HG03521 (cell line): ENCODE measurements at regions not wholly inside any gene's neighbourhood (a gene's known extent, or its start where the extent isn't known, plus 50 kb on each side); places are given as distances from the start of the nearest gene placed in this dataset.
"Not testable (repeated sequence)": the region's sequence is repeated elsewhere in the genome, so short reads cannot be mapped to it uniquely, and the experiment has no call there.

Experiments used
- ATAC-seq: cut with Tn5 transposase; IDR thresholded peaks from one replicate; pipeline ENCODE4 v1.9.1; 2021; ENCODE audit warnings: mild to moderate bottlenecking, moderate library complexity; ENCODE audit not compliant: unreplicated experiment

DNA sequence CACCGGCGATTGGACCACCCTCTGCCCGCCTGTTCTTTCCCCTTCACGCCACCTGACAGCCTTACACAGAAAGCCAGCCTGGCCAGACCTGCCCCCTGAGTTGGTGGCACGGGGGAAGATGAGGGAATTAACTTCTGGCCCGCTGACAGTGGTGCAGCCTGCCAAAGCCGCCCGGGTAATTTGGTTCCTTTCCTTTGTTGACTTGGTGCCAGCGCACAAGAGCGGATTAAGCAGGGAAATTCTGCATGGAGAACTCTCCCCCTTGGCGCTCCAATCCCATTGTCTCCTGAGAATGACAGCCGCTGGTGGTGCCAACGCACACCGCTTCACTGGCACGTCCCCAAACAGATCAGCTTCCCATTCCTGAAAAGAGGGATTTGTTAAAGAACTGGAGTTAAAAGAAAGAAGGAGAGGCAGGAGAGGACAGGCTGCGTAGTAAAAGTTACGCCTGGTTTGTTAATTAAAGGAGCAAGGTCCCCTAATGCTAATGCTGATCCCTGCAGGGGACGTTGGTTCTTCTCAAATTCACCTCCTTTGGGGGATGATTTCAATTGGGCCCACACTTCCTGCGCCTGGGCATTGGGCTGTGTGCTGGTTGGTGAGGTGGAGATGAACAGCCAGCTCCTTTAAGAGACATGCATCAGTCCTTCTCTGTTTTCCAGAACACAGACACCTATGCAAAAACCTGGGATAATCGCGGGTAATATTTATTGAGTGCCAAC is 286.8 kb downstream of the MYCN start:
- no peak for ATAC-seq

DNA sequence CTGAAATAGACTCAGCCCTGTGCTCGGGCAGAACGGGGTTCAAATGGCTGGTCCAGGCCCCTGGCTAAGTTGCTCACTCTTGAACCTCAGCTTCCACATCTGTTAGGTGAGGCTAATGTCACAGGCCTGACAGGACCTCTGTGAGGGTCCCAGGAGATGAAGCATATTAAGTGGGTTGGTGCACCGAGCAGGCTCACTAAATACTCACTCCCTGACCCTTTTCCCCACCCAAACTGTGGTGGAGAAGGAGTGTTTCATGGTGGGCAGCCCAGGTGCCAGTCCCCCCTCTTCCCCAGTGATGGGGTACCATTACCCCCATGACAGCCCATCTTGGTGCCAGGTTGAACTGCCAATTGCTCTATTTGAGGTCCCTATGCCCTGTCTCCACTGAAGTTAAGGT is 286.0 kb downstream of the MYCN start:
- no peak for ATAC-seq

DNA sequence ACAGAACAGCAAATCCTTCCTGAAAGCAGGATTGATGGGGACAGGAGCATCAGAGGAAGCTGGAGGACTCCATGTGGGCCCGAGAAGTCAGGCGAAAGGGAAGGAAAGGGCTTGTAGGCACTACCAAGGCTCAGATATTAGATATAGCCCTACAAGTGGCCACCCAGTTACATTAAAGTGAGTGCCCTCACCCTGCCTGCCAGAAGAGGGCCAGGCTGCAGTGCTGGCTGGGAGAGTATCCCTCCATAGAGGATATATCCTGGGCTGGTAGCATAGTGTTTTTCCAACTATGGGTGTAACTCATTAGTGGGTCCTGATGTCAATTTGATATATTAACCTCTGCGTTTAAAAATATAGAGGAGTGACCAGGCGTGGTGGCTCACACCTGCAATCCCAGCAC is 285.2 kb downstream of the MYCN start:
- ATAC-seq = no peak

DNA sequence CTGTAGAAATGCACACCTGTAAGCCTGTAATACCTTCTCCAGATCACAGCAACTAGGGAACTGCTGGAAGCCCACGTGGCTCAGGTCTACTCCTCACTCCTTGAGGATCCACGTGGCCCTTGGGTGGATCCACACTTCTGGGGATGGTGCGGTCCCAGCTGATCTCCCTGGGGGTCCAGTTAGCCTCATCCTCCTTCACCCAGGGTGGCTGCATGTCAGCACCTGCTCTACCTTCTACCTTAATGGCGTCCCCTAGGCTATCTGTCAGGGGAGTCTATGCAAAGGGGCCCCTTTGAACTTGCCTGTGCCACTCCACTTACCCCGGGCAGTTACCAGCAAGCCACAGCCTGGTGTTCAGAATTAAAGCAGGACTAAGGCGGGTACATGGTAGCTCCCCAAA is 284.7 kb downstream of the MYCN start:
- ATAC-seq = no peak

DNA sequence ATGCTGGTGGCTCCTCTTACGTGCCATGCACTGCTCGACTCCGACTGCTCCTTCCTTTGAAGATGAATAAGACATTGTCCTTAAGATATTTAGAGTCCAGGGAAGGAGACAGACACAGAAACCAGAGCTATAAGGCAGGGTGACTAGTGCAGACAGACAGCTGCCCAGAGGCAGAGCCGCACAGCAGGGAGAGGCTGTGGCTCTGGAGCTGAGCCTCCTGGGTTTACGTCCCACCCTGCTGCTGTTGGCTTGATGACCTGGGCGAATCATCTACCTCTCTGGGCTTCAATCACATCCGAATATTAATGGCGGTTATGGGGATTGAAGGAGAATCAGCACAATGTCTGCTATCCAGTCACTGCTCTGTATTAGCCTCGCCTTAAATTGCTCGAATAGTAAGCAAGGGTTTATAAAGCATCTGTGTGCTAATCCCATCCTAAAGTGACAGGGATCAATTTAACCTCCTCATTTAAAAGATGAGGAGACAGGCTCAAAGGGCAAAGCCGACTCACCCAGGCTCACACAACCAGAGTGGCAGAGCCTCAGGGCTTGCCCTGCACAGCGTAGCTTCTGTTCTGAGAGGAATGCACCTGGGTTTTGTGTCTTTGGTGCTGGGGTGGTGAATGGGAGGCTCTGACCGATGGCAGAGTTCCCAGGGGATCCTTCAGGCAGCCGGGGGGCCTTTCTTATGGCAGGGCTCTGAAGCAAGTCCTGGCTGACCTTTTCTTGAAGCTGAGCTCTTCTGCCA is 284.1 kb downstream of the MYCN start:
- ATAC-seq = no peak

DNA sequence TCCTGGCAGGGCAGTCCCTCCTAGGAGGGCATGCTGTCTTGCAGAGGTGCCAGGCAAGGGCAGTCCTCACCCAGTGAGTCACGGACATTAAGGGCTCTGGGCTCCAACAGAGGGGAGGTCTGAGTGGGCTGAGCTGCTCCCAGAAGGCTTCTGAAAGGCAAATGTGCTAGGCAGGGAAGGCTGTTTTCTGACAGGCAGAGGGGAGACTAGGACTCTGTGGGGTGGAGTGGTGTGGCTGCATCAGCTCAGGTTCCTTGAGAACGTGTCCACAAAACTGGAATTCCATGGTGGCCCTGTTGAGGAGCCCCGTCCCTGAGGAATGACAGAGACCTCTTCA is 283.5 kb downstream of the MYCN start:
- ATAC-seq = no peak

DNA sequence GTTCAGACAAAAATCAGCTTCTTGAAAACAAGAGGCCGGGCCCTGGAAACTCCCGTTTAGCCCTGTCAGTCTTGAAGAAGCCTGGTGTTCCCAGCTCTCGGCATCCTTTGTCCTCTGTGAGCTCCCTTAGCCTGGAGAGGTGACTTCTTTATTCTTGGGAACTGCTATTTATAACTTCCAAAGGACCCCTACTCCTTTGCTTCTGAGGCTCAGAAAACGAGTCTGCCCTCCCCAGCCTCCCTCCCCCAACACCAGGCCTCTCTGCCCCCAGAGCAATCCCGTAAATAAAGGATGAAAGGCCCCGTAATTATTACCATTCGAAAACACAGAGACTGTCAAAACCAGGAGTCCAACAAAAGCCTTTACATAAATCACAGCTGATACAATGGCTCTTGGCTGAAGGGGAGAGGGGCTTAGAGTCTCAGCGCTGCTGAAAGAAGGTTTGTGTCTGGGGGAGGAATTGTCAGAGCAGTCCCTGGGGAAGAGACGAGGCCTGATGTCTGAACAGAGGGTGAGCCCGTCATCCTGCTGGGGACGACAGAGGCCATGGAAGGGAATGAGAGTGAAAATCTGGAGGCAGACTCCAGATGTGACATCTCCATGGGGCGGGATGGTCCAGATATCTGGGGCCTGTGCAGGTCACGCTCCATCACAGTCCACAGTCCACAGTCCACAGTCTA is 283.0 kb downstream of the MYCN start:
- ATAC-seq = no peak

DNA sequence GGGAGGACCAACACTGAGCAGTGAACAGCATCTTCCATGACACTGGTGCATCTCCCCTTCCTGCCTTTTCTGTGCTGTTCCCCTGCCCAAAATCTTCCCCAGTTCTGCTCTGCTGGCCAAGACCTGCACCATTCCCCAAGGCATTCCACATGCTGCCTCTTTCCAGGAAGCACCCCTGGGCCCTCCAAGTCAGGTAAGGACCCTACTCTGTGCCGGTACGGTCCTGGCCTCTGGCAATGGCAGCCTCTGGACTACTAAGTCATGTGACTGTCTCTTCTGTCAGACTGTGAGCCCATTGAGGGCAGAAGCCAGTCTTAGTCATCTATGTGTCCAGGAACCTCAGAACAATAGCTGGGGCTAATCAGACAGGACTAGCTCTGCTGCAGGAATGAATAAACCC is 282.0 kb downstream of the MYCN start:
- no peak for ATAC-seq

DNA sequence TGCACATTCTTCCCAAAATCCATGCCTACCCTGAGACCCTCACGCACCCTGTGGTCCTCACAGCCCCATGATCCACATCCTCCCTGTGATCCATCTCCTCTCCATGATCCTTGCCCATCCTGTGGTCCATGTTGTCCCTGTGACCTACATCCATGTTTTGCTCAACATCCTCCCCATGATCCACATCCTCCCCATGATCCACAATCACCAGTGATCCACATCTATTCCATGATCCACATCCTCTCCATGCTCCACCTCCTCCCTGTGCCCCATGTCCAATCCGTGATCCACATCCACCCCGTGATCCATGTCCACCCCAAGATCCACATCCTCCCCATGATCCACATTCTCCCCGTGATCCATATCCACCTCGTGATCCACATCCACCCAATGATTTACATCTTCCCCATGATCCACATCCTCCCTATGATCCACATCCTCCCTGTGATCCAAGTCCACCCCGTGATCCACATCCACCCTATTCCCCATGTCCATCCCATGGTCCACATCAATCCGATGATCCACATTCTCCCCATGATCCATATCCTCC is 281.2 kb downstream of the MYCN start:
- no peak for ATAC-seq

DNA sequence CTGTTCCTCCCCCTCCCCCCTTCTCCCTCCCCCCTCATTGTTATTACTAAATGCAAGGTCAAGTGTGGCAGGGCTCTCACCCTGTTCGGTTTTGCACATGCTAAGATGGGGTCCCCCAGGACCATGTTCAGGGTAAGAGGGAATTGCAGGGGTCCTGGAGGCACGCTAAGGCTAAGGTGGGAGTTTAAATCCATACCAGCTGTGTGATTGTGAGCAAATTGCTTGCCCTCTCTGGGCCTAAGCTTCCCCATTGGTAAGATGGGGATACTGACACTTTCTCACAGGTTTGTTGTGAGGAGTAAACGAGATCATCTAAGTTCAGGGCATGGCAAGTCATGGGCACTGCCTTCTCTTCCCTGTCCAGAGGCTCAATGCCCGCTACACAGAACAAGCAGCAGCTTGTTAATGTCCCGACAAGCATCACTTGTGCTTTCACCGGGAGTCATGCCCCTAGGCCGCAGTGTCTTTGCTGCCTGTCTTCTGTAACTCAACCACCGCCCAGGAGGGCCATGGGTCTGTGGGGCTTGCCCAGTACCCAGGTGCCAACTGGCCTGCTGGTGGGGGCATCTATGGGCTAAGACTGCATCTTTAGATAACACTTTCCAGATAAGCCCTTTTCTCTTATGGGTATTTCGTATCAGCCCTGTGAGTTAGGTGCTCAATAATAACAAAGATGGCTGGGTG is 279.1 kb downstream of the MYCN start:
- no peak for ATAC-seq

DNA sequence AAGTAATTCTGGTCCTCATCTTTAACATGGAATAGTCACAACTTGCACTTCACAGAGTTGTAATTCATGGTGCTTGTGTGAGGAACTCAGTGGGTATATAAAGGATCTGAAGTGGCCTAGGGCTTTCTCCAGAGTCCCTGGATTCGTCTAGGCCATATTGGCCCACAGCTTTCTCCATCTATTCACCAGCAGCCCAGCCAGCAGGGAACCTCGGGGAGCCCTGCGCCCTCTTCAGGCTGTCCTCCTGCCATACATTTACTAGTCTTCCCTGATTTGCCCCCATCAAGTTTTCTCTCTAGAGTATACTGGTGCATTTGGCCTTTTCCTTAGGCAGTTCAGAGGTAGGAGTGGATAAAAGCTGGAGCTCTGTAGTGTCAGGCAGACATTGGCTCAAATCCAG is 278.3 kb downstream of the MYCN start:
- ATAC-seq = no peak

DNA sequence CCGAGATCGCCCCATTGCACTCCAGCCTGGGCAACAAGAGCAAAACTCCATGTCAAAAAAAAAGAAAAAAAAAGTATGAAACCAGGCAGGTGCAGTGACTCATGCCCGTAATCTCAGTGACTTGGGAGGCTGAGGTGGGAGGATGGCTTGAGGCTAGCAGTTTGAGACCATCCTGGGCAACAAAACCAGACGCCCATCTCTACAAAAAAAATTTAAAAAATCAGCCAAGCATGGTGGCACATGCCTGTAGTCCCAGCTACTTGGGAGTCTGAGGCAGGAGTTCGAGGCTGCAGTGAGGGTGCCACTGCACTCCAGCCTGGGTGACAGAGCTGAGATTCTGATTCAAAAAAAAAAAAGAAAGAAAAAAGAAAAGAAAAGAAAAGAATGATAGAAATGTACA is 277.8 kb downstream of the MYCN start:
- no peak for ATAC-seq

DNA sequence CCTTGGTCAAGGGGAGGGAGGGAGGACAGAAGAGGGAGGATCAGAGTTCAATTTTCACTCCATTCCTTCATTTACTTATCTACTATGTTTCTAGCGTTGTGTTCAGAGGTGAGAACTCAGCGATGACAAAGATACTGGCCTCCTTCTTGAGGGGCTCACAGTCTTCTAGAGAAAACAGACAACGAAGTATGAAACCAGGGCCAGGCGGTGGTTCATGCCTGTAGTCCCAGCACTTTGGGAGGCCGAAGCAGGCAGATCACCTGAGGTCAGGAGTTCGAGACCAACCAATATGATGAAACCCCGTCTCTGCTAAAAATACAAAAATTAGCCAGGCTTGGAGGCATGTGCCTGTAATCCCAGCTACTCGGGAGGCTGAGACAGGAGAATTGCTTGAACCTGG is 277.4 kb downstream of the MYCN start:
- not testable (repeated sequence) for ATAC-seq

DNA sequence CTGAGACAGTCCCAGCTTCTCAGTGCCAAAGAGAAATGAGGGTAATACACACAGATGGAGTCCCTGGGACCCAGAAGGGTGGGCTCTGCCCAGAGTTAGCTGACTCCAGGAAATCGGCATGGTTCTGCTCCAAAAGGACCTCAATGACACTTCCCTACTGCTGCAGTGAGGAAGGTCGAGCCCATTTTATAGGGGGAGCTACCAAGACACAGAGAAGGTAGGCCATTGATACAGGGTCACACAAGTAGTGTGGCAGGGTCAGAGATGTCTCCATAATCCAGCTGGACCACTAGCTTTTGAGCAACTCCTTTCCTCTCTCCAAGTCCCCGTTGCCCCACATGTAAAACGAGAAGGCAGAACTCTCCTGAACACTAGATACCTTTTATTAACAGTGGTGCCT is 276.9 kb downstream of the MYCN start:
- no peak for ATAC-seq

DNA sequence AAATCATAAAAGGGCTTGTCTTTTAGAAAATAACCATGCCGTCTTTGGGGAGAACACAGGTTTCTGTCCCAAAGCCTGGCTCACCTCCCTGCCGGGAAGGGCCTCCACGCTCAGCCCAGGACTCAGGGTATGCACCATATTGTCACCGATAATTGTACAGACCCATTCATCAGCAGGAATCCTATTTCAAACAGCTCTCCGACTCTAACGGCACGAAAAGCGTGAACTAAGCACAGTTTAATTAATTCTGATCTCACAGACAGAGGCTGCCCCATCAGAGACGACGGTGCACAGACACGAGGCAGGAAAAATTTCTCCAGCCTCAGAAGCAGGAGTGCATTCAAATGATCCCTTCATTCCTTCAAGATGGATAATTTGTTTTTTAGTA is 276.2 kb downstream of the MYCN start:
- ATAC-seq = no peak

DNA sequence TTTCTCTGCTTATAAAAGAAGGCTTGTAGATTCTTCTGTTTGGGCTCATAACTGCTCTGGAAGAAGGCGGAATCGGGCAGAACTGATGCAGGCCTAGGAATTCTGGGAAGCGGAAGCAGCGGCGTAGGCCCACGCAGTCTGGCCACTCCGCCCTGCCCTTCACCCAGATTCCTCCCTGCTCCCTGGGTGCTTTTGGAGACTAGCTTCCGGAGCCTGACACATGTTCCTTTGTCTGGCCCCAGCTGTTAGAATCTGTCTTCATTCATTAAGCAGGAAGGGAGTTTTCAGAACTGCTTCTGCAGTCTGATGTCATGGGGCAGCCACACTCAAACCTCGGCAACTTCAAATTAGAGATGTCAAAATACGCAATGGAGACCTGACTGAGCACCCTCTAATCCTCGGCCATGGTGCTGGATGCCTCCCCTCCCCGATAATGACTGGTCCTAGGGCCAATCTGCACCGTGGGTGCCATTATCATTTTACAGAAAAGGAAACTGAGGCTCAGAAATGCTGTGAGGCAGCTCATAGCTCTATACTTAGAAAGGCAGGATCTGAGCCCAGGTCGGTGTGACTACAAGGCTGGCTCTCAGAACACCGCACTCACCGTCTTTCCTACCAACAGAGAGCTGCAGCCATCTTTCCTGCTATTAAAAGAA is 275.7 kb downstream of the MYCN start:
- no peak for ATAC-seq

DNA sequence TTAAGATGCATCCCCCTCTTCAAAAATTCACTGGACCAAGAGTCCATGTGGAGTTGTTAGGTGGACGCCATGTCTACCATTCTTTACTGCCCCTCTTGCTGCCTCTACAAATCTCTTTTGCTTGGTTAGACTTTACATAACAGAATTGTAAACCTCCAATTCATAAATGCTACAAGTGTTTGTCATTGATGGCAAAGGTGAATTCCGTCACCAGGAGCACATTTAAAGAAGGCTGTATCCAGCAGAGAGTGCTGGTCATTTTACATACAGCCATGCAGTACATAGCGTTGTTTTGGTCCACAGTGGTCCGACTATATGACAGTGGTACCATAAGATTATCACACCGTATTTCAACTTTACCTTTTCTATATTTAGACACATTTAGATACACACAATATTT is 274.5 kb downstream of the MYCN start:
- no peak for ATAC-seq

DNA sequence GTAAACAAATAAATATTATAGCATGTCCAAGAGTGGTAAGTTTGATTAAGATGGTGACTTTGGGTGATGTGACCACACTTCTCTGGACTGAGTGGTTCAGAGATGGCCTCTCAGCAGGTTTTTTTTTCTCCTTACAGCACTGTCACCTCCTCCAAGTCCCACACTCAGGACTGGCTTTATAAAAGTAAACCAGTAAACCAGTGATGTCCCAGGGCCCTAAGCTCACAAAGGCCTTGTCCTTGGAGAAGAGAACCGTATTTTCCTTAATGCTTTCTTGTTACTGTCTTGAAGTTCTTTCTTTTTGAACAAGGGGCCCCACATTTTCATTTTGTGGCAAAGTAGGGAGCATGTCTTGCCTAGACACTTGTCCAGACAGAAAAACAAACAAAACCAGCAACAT is 274.0 kb downstream of the MYCN start:
- no peak for ATAC-seq

DNA sequence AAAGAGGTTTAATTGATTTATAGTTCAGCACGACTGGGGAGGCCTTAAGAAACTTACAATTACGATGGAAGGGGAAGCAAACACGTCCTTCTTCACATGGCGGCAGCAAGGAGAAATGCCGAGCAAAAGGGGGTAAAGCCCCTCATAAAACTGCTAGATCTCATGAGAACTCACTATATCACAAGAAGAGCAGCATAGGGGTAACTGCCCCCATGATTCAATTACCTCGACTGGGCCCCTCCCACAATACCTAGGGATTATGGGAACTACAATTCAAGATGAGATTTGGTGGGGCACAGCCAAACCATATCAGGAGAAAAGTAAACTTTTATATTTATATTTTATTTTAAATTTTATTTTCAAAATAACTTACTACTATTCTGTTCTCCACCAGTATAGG is 272.0 kb downstream of the MYCN start:
- ATAC-seq = no peak

DNA sequence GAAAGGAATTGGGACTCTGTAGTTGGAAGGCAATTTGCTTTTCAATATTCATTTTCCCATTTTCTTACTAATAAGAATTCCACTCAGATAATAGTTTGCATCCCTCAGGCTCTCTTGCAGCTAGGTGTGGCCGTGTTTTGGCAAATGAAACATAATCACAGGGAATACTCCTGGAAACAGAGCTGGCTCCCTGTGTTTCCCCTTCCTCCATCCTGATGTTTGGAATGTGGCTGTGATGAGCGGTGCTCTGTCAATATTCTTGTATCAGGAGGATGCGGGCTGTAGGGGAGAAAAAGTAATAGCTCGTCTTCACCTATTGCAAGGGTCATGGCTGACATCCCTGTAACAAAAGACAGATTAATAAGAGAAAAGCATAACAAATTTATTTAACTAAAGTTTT is 271.0 kb downstream of the MYCN start:
- no peak for ATAC-seq

DNA sequence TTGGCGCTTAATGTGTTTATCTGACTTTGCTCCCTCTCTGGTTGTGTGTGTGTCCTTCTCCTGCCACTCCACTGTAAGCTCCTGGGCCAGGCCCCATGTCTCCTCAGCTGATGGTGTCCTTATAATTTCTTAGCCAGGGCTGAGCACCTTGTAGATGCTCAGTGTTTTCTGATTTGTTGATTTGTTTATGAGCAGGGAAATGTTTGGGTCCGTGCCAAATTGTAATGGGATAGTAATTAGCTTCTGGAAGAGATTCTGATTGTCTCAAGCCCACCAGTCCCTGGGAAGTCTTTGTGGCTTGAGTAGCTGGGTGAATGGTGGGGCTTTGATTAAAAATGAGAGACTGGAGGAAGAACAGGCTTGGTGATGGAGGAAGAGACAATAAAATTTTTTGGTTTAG is 270.5 kb downstream of the MYCN start:
- ATAC-seq = no peak
